Esophagus muscularis mucosa (tissue), 4 donors: ENCODE measurements at regions not wholly inside any gene's neighbourhood (a gene's known extent, or its start where the extent isn't known, plus 50 kb on each side); places are given as distances from the start of the nearest gene placed in this dataset.
A peak's percentile ranks its signal among the peaks of the same experiment; 100 is the strongest.

Source experiments
- DNase-seq: peaks from one replicate; pipeline ENCODE4 v3.0.0-alpha.2; 2017; ENCODE audit errors: extremely low spot score
- H3K27ac ChIP-seq, 4 donors: fragments of 200-600 bp; sonication (generic); replicated peaks in 1 of 4; 1 replicate in 3 of 4; 2 replicates in 1 of 4; pipeline ENCODE4 v1.5.1; 2016 to 2019; ENCODE audit warnings: mild to moderate bottlenecking in 1 of 4
- H3K27me3 ChIP-seq, 4 donors: fragments of 200-600 bp; sonication (generic); one replicate each; pipeline versions ENCODE4 v1.5.1 to v1.6.0; 2016 to 2019
- H3K36me3 ChIP-seq, 4 donors: fragments of 200-600 bp; sonication (generic); one replicate each; pipeline ENCODE4 v1.5.1; 2016 to 2019
- H3K4me1 ChIP-seq, 4 donors: fragments of 200-600 bp; sonication (generic); one replicate each; pipeline ENCODE4 v1.5.1; 2016 to 2019
- H3K4me3 ChIP-seq, 4 donors: fragments of 200-600 bp; sonication (generic); 1 replicate in 2 of 4; 2 replicates in 2 of 4; pipeline ENCODE4 v1.5.1; 2016 to 2019; ENCODE audit warnings: mild to moderate bottlenecking in 4 of 4, moderate library complexity in 1 of 4
- H3K9me3 ChIP-seq, 4 donors: fragments of 200-600 bp; sonication (generic); 1 replicate in 3 of 4; 2 replicates in 1 of 4; pipeline ENCODE4 v1.5.1; 2016 to 2019
- EP300 ChIP-seq: sonication (generic); formaldehyde crosslinking; IDR thresholded peaks from one replicate; pipeline ENCODE4 v1.6.1; 2017; ENCODE audit warnings: antibody characterized with exemption
- POLR2A ChIP-seq: fragments of 450-650 bp; IDR thresholded peaks from one replicate; pipeline ENCODE4 v1.6.1; 2017; ENCODE audit warnings: antibody characterized with exemption, moderate library complexity, mild to moderate bottlenecking, low read depth
- POLR2AphosphoS5 ChIP-seq, 2 donors: sonication (generic); formaldehyde crosslinking; IDR thresholded peaks; one replicate each; pipeline ENCODE4 v1.6.1; 2017; ENCODE audit warnings: antibody characterized with exemption in 2 of 2
- WGBS: methylation state at CpG from one replicate; pipeline ENCODE4 v1.1.5; 2018; 5-methylcytosine and 5-hydroxymethylcytosine counted together
- intact Hi-C: fragments of 100-400 bp; cut with DNase I; formaldehyde crosslinking; loops from one replicate; pipeline ENCODE4 v1.15.1; 2023
- TF ChIP-seq, protein P1 (sequence below), 3 experiments: fragments of 200-600 bp in 2 of 3; fragments of 450-650 bp in 1 of 3; sonication (generic) in 2 of 3; IDR thresholded peaks; one replicate each; pipeline ENCODE4 v1.5.1; 2017 to 2019; ENCODE audit warnings: antibody characterized with exemption in 3 of 3, mild to moderate bottlenecking in 2 of 3, moderate library complexity in 1 of 3

DNA sequence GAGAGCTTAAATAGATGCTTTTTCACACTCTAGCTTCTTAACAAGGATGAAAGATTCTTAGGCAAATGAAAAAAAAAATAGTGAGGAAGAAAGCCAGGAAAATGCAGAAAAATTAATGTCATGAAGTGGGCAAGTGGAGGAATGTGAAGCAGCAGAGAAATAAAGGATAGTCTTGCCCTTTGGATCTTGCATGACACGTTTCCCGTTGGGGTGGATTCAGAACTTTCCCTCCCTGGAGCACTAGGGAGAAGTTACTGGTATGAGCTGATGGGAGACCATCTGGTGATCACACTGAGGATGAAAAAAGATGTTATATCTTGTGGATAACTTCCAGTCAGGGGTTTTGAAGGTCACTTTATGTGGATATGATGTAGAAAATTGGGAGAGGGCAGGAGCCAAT lies 361.8 kb upstream of the ROPN1 start:
- intact Hi-C loops = loop anchor here (5.0 kb wide), 1 partner anchor 204 kb away; no protein-coding TSS in a partner anchor

GRCh38 chr3:124354150-124354549 lies 362.2 kb upstream of the ROPN1 start:
- H3K9me3 ChIP-seq = no peaks in the 10 kb centered on the region
- WGBS = 79% methylated on average over 2 of the region's 2 CpGs
- TF ChIP-seq POLR2A (no peak), EP300 (no peak), POLR2AphosphoS5 (IDR thresholded peaks at IDR 0.05) (no peak)
- TF ChIP-seq, protein P1, sequence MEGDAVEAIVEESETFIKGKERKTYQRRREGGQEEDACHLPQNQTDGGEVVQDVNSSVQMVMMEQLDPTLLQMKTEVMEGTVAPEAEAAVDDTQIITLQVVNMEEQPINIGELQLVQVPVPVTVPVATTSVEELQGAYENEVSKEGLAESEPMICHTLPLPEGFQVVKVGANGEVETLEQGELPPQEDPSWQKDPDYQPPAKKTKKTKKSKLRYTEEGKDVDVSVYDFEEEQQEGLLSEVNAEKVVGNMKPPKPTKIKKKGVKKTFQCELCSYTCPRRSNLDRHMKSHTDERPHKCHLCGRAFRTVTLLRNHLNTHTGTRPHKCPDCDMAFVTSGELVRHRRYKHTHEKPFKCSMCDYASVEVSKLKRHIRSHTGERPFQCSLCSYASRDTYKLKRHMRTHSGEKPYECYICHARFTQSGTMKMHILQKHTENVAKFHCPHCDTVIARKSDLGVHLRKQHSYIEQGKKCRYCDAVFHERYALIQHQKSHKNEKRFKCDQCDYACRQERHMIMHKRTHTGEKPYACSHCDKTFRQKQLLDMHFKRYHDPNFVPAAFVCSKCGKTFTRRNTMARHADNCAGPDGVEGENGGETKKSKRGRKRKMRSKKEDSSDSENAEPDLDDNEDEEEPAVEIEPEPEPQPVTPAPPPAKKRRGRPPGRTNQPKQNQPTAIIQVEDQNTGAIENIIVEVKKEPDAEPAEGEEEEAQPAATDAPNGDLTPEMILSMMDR (IDR thresholded peaks at IDR 0.05) = no peak
- H3K27ac ChIP-seq = no peak overlapping the region
- peaks cover 3 to 24% (median 13%) of the 10 kb centered on the region in 4 donors for H3K4me1 ChIP-seq
- H3K4me3 ChIP-seq = no peak overlapping the region
- peaks cover 0 to 3% (median 0%) of the 10 kb centered on the region in 4 donors for H3K36me3 ChIP-seq
- H3K27me3 ChIP-seq = no peaks in the 10 kb centered on the region
- DNase-seq = no peak
- intact Hi-C loops = loop anchor here (5.0 kb wide), 1 partner anchor 203 kb away; no protein-coding TSS in a partner anchor

More for the DNA sequence above, 361.8 kb upstream of the ROPN1 start:
- Histone ChIP-seq H3K4me1 (peaks cover 3 to 24% (median 13%) of the 10 kb centered on the region in 4 donors), H3K27me3 (no peaks in the 10 kb centered on the region), H3K9me3 (no peaks in the 10 kb centered on the region), H3K36me3 (peaks cover 0 to 3% (median 0%) of the 10 kb centered on the region in 4 donors), H3K27ac (no peak overlapping the region), H3K4me3 (no peak overlapping the region)
- no peak for TF ChIP-seq EP300
- no peak for DNase-seq
- 72% methylated on average over 2 of the region's 2 CpGs for WGBS

GRCh38 chr3:124358156-124358555 lies 366.2 kb upstream of the ROPN1 start:
- Histone ChIP-seq H3K27me3 (no peaks in the 10 kb centered on the region), H3K27ac (no peak overlapping the region), H3K36me3 (no peaks in the 10 kb centered on the region), H3K4me3 (no peak overlapping the region), H3K9me3 (no peaks in the 10 kb centered on the region), H3K4me1 (peaks cover 0 to 18% (median 7%) of the 10 kb centered on the region in 4 donors)
- TF ChIP-seq, protein P1 (IDR thresholded peaks at IDR 0.05) = no peak
- no peak for TF ChIP-seq POLR2A
- no peak for TF ChIP-seq EP300
- no peak for TF ChIP-seq POLR2AphosphoS5 (IDR thresholded peaks at IDR 0.05)
- intact Hi-C loops = no loop called here
- no peak for DNase-seq
- WGBS = 96% methylated on average over 3 of the region's 3 CpGs

GRCh38 chr3:124360155-124360554 lies 368.2 kb upstream of the ROPN1 start:
- peaks cover 0 to 20% (median 9%) of the 10 kb centered on the region in 4 donors for H3K4me1 ChIP-seq
- no peak overlapping the region for H3K27ac ChIP-seq
- no peaks in the 10 kb centered on the region for H3K36me3 ChIP-seq
- TF ChIP-seq POLR2AphosphoS5 (IDR thresholded peaks at IDR 0.05) (no peak), EP300 (no peak), POLR2A (no peak)
- TF ChIP-seq, protein P1 (IDR thresholded peaks at IDR 0.05) = no peak
- H3K4me3 ChIP-seq = no peak overlapping the region
- intact Hi-C loops = no loop called here
- peak; percentile 75 for DNase-seq
- WGBS = 79% methylated on average over 3 of the region's 3 CpGs
- H3K27me3 ChIP-seq = no peaks in the 10 kb centered on the region
- H3K9me3 ChIP-seq = no peaks in the 10 kb centered on the region

DNA sequence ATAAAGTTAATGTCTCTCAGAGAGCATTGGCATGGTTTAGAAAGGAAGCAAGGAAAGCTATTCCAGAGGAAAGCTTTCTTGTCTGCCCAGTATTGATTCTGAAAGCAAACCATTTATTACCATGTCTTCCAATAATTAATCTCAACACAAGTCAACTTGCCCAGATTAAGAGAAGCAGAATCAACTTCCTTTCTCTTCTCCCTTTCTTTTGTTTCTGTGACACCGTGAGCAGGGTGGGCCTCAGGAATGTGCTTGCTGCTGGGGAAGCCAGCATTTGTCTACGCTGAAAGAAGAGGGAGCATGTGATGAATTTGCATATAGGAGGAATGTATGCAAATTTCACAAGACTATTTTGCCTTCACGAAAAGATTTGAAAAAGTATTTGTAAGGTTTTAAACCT lies 368.6 kb upstream of the ROPN1 start:
- H3K4me3 ChIP-seq = no peak overlapping the region
- H3K27me3 ChIP-seq = no peaks in the 10 kb centered on the region
- intact Hi-C loops = no loop called here
- DNase-seq = no peak
- H3K9me3 ChIP-seq = no peaks in the 10 kb centered on the region
- no peak overlapping the region for H3K27ac ChIP-seq
- 65% methylated on average over 3 of the region's 3 CpGs for WGBS
- no peaks in the 10 kb centered on the region for H3K36me3 ChIP-seq
- peaks cover 0 to 20% (median 9%) of the 10 kb centered on the region in 4 donors for H3K4me1 ChIP-seq
- TF ChIP-seq EP300 (no peak), POLR2A (no peak), POLR2AphosphoS5 (IDR thresholded peaks at IDR 0.05) (no peak)
- TF ChIP-seq, protein P1 (IDR thresholded peaks at IDR 0.05) = no peak
